WERI-Rb-1 (cell line): ENCODE measurements at regions not wholly inside any gene's neighbourhood (a gene's known extent, or its start where the extent isn't known, plus 50 kb on each side); places are given as distances from the start of the nearest gene placed in this dataset.
"Not testable (repeated sequence)": the region's sequence is repeated elsewhere in the genome, so short reads cannot be mapped to it uniquely, and the experiment has no call there.

Experiments
- DNase-seq: peaks from one replicate; pipeline ENCODE4 v3.0.0-alpha.2; 2020
- H3K27ac ChIP-seq: fragments of 250-450 bp; sonication (Bioruptor Pico); 2 replicates; pipeline ENCODE4 v1.5.1; 2020; ENCODE audit warnings: mild to moderate bottlenecking, moderate library complexity
- H3K27me3 ChIP-seq: fragments of 250-450 bp; sonication (Bioruptor Pico); 2 replicates; pipeline ENCODE4 v1.5.1; 2021; ENCODE audit warnings: mild to moderate bottlenecking, low read depth, moderate library complexity; ENCODE audit not compliant: insufficient read depth, severe bottlenecking
- H3K36me3 ChIP-seq: fragments of 250-450 bp; sonication (Bioruptor Pico); 2 replicates; pipeline ENCODE4 v1.5.1; 2020; ENCODE audit warnings: mild to moderate bottlenecking, moderate library complexity
- H3K4me3 ChIP-seq: 2 replicates; pipeline ENCODE4 v1.5.1; 2011; ENCODE audit warnings: low read depth, mild to moderate bottlenecking, control low read depth, low read length
- H3K9me3 ChIP-seq: fragments of 250-450 bp; sonication (Bioruptor Pico); 2 replicates; pipeline ENCODE4 v1.5.1; 2021; ENCODE audit warnings: mild to moderate bottlenecking, moderate library complexity; ENCODE audit not compliant: severe bottlenecking
- CTCF ChIP-seq: IDR thresholded peaks from 2 replicates; pipeline ENCODE4 v1.5.1; 2011; ENCODE audit warnings: low read depth, mild to moderate bottlenecking, control low read depth, inconsistent platforms, low read length

GRCh38 chr1:94299627-94300553 lies 62.5 kb upstream of the ARHGAP29 start:
- Histone ChIP-seq H3K27ac (no peak overlapping the region), H3K9me3 (no peaks in the 10 kb centered on the region), H3K4me3 (no peak overlapping the region), H3K27me3 (no peaks in the 10 kb centered on the region), H3K36me3 (no peaks in the 10 kb centered on the region)
- no peak for TF ChIP-seq CTCF
- no peak for DNase-seq

GRCh38 chr1:94298861-94299260 lies 61.5 kb upstream of the ARHGAP29 start:
- TF ChIP-seq CTCF: no peak
- DNase-seq: no peak
- no peak overlapping the region for H3K4me3 ChIP-seq
- no peaks in the 10 kb centered on the region for H3K27me3 ChIP-seq
- H3K9me3 ChIP-seq: no peaks in the 10 kb centered on the region
- H3K36me3 ChIP-seq: no peaks in the 10 kb centered on the region
- H3K27ac ChIP-seq: no peak overlapping the region

DNA sequence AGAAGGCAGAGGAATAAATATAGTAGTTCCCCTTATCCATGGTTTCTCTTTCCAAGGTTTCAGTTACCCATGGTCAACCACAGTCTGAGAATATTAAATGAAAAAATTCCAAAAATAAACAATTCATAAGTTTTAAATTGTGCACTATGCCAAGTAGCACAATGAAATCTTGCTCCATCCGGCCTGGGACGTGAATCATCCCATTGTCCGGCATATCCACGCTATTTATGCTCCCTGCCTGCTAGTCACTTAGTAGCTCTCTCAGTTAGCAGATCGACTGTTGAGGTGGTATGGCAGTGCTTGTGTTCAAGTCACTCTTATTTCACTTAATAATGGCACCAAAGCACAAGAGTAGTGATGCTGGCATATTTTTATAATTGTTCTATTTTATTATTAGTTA lies 58.6 kb upstream of the ARHGAP29 start:
- no peak for TF ChIP-seq CTCF
- Histone ChIP-seq H3K36me3 (no peaks in the 10 kb centered on the region), H3K27me3 (no peaks in the 10 kb centered on the region), H3K9me3 (no peaks in the 10 kb centered on the region), H3K4me3 (no peak overlapping the region), H3K27ac (no peak overlapping the region)
- DNase-seq: no peak

DNA sequence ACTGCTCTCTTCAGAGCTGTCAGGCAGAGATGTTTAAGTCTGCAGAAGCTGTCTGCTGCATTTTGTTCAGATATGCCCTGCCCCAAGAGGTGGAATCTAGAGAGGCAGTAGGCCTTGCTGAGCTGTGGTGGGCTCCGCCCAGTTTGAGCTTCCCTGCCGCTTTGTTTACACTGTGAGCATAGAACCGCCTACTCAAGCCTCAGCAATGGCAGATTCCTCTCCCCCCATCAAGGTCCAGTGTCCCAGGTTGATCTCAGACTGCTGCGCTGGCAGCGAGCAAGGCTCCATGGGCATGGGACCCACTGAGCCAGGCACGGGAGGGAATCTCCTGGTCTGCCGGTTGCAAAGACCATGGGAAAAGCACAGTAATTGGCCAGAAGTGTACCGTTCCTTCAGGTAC lies 55.6 kb upstream of the ARHGAP29 start:
- not testable (repeated sequence) for H3K27me3 ChIP-seq, DNase-seq, H3K27ac ChIP-seq, H3K36me3 ChIP-seq, H3K4me3 ChIP-seq, H3K9me3 ChIP-seq

DNA sequence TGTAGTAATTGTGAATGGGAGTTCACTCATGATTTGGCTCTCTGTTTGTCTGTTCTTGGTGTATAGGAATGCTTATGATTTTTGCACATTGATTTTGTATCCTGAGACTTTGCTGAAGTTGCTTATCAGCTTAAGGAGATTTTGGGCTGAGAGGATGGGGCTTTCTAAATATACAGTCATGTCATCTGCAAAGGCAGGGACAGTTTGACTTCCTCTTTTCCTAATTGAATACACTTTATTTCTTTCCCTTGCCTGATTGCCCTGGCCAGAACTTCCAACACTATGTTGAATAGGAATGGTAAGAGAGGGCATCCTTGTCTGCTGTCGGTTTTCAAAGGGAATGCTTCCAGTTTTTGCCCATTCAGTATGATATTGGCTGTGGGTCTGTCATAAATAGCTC lies 51.9 kb upstream of the ARHGAP29 start:
- not testable (repeated sequence) for H3K4me3 ChIP-seq, H3K27me3 ChIP-seq, H3K36me3 ChIP-seq, H3K9me3 ChIP-seq, DNase-seq, H3K27ac ChIP-seq
